ENCODE measurements at regions not wholly inside any gene's neighbourhood (a gene's known extent, or its start where the extent isn't known, plus 50 kb on each side); places are given as distances from the start of the nearest gene placed in this dataset.

DNA sequence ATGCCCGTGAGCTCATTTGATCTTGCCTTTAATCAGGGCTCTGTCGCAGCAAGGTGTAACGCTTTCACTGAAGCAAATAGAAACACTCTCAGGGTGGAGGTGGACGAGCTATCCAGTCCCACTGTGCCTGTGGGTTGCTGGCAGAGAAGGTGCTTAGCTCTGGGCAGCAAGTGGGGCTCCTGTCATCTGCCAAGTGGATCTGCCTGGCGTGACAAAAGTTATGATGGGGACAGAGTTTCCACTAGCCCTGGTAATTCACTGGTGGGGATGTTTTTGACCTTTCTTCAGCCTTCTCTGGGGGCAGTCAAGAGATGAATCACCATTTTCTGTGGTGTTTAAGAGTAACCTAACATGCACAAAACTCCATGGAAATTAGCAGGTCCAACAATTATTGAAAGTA is 71.3 kb upstream of the EDEM3 start:
- Mint-ChIP-seq H3K9me3 (ENCODE audit: unreplicated experiment) (no peaks in the 10 kb centered on the region), H3K27ac (ENCODE audit: low read depth, unreplicated experiment) (no peak overlapping the region), H3K4me1 (ENCODE audit: insufficient read depth, unreplicated experiment) (peaks cover 10% of the 10 kb centered on the region), H3K36me3 (ENCODE audit: insufficient read depth, unreplicated experiment) (no peaks in the 10 kb centered on the region), H3K27me3 (ENCODE audit: insufficient read depth, unreplicated experiment) (peaks cover 77% of the 10 kb centered on the region), H3K4me3 (ENCODE audit: unreplicated experiment) (no peak overlapping the region)
- ChIA-PET POLR2A (no interaction called here), CTCF (interaction anchor here (2.4 kb wide), 1 partner anchor 12 kb away, joined by 6 read pairs; no protein-coding TSS in a partner anchor)
- no TSS peak for BruUV-seq (replicated peaks)
- intact Hi-C loops (cut with micrococcal nuclease): no loop called here
- TF ChIP-seq, protein P1, sequence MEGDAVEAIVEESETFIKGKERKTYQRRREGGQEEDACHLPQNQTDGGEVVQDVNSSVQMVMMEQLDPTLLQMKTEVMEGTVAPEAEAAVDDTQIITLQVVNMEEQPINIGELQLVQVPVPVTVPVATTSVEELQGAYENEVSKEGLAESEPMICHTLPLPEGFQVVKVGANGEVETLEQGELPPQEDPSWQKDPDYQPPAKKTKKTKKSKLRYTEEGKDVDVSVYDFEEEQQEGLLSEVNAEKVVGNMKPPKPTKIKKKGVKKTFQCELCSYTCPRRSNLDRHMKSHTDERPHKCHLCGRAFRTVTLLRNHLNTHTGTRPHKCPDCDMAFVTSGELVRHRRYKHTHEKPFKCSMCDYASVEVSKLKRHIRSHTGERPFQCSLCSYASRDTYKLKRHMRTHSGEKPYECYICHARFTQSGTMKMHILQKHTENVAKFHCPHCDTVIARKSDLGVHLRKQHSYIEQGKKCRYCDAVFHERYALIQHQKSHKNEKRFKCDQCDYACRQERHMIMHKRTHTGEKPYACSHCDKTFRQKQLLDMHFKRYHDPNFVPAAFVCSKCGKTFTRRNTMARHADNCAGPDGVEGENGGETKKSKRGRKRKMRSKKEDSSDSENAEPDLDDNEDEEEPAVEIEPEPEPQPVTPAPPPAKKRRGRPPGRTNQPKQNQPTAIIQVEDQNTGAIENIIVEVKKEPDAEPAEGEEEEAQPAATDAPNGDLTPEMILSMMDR (IDR thresholded peaks at IDR 0.05; ENCODE audit: unreplicated experiment): no peak
- no peak for DNase-seq (ENCODE audit: unreplicated experiment)

GRCh38 chr1:184825571-184825970 is 70.9 kb upstream of the EDEM3 start:
- peaks cover 10% of the 10 kb centered on the region for H3K4me1 Mint-ChIP-seq (ENCODE audit: insufficient read depth, unreplicated experiment)
- no peak for DNase-seq (ENCODE audit: unreplicated experiment)
- intact Hi-C loops (cut with micrococcal nuclease): no loop called here
- H3K9me3 Mint-ChIP-seq (ENCODE audit: unreplicated experiment): no peaks in the 10 kb centered on the region
- TF ChIP-seq, protein P1 (IDR thresholded peaks at IDR 0.05; ENCODE audit: unreplicated experiment): no peak
- POLR2A ChIA-PET: no interaction called here
- no TSS peak for BruUV-seq (replicated peaks)
- no peak overlapping the region for H3K4me3 Mint-ChIP-seq (ENCODE audit: unreplicated experiment)
- no peak overlapping the region for H3K27ac Mint-ChIP-seq (ENCODE audit: low read depth, unreplicated experiment)
- peaks cover 2% of the 10 kb centered on the region for H3K36me3 Mint-ChIP-seq (ENCODE audit: insufficient read depth, unreplicated experiment)
- peaks cover 78% of the 10 kb centered on the region for H3K27me3 Mint-ChIP-seq (ENCODE audit: insufficient read depth, unreplicated experiment)
- CTCF ChIA-PET: interaction anchor here (0.6 to 2.4 kb wide), 3 partner anchors 12 to 1113 kb away, joined by 3 to 6 read pairs (median 3); no protein-coding TSS in a partner anchor

DNA sequence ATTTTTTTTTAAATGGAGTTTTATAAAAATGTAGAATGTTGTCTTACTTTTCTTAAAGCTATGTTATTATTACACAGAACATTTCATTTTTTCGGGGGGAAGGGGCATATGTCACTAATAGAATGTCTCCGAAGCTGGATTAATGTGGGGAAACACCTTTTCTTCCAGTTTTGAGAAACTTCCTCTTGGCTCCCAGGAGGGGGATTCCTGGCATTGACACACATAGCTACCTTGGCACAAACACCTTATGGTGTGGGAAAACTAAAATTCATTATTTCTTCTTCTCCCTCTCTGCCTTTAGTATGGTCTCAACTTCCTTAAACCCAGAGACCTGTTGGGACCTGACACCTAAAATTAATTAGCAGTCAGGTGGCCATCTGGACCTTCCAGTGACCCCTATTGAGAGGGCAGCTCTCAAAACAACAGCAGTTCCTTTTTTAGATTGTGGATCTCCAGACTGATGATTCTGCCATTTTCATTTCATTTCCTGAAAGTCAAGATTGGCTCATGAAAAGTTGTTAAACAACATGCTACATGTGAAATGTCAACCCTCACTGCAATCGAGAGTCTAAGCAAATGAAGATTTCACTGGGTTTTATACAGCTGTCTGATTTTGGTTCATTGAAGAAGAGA is 70.1 kb upstream of the EDEM3 start:
- no peak for DNase-seq (ENCODE audit: unreplicated experiment)
- intact Hi-C loops (cut with micrococcal nuclease): no loop called here
- TF ChIP-seq, protein P1 (IDR thresholded peaks at IDR 0.05; ENCODE audit: unreplicated experiment): no peak
- BruUV-seq (replicated peaks): no TSS peak
- Mint-ChIP-seq H3K27me3 (ENCODE audit: insufficient read depth, unreplicated experiment) (peaks cover 78% of the 10 kb centered on the region), H3K9me3 (ENCODE audit: unreplicated experiment) (no peaks in the 10 kb centered on the region), H3K4me1 (ENCODE audit: insufficient read depth, unreplicated experiment) (peaks cover 10% of the 10 kb centered on the region), H3K36me3 (ENCODE audit: insufficient read depth, unreplicated experiment) (peaks cover 6% of the 10 kb centered on the region), H3K27ac (ENCODE audit: low read depth, unreplicated experiment) (no peak overlapping the region), H3K4me3 (ENCODE audit: unreplicated experiment) (no peak overlapping the region)
- CTCF ChIA-PET: interaction anchor here (0.6 to 2.4 kb wide), 4 partner anchors 11 to 1114 kb away, joined by 3 to 6 read pairs (median 4); no protein-coding TSS in a partner anchor
- POLR2A ChIA-PET: no interaction called here

DNA sequence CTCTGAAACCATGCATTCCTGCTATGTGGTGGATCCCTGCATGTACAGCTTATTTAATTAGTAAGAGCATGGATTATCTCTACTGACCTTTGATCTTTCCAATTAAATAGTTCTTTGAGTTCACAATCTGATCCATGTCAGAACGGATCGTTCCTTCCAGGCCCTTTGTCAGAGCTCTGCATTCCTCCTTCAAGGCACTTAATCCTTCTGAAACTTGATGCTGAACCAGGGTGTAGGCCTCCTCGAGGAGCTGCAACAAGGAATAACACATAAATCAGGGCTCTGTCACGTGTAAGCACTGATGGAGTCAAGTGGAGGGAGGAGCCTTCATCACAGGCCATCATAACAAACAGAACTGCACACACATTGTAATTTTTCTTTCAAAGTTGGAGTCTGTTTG is 68.4 kb upstream of the EDEM3 start:
- POLR2A ChIA-PET: interaction anchor here (0.8 to 1.0 kb wide), 2 partner anchors 8 to 161 kb away, joined by 3 read pairs; no protein-coding TSS in a partner anchor
- no peak for DNase-seq (ENCODE audit: unreplicated experiment)
- Mint-ChIP-seq H3K4me1 (ENCODE audit: insufficient read depth, unreplicated experiment) (peaks cover 7% of the 10 kb centered on the region), H3K9me3 (ENCODE audit: unreplicated experiment) (no peaks in the 10 kb centered on the region), H3K4me3 (ENCODE audit: unreplicated experiment) (no peak overlapping the region), H3K36me3 (ENCODE audit: insufficient read depth, unreplicated experiment) (peaks cover 12% of the 10 kb centered on the region), H3K27me3 (ENCODE audit: insufficient read depth, unreplicated experiment) (peaks cover 82% of the 10 kb centered on the region), H3K27ac (ENCODE audit: low read depth, unreplicated experiment) (no peak overlapping the region)
- BruUV-seq (replicated peaks): no TSS peak
- TF ChIP-seq, protein P1 (IDR thresholded peaks at IDR 0.05; ENCODE audit: unreplicated experiment): no peak
- CTCF ChIA-PET: interaction anchor here (0.5 to 2.8 kb wide), 10 partner anchors 9 to 883 kb away, joined by 3 to 27 read pairs (median 3); no protein-coding TSS in a partner anchor
- intact Hi-C loops (cut with micrococcal nuclease): no loop called here
